Activated naive CD4-positive, alpha-beta T cell treated with Interleukin-2 at 50 U/mL for 16 hours (primary cell): ENCODE measurements at regions not wholly inside any gene's neighbourhood (a gene's known extent, or its start where the extent isn't known, plus 50 kb on each side); places are given as distances from the start of the nearest gene placed in this dataset.

ENCODE experiments used
- DNase-seq: peaks from one replicate; pipeline ENCODE4 v3.0.0-alpha.2; 2020

- DNase-seq: no peak
Observed at GRCh38 chr2:751474-751873, 74.3 kb upstream of the TMEM18 start.

GRCh38 chr2:750628-751027, 73.4 kb upstream of the TMEM18 start:
- DNase-seq: no peak

- DNase-seq: no peak
Observed at GRCh38 chr2:747762-748351, 70.7 kb upstream of the TMEM18 start.

- DNase-seq: no peak
Observed at GRCh38 chr2:746697-747096, 69.5 kb upstream of the TMEM18 start.

GRCh38 chr2:744088-744487, 66.9 kb upstream of the TMEM18 start:
- DNase-seq: no peak

- no peak for DNase-seq
Observed at GRCh38 chr2:742221-742620, 65.0 kb upstream of the TMEM18 start.

GRCh38 chr2:741195-741496, 63.9 kb upstream of the TMEM18 start:
- no peak for DNase-seq

GRCh38 chr2:740322-741194, 63.4 kb upstream of the TMEM18 start:
- DNase-seq: peak; percentile 49

GRCh38 chr2:739864-740321, 62.7 kb upstream of the TMEM18 start:
- peak; percentile 14 for DNase-seq

- no peak for DNase-seq
Observed at GRCh38 chr2:736939-737338, 59.7 kb upstream of the TMEM18 start.

GRCh38 chr2:735670-736218, 58.5 kb upstream of the TMEM18 start:
- DNase-seq: no peak

GRCh38 chr2:734496-734895, 57.3 kb upstream of the TMEM18 start:
- no peak for DNase-seq

- DNase-seq: no peak
Observed at GRCh38 chr2:733495-733894, 56.3 kb upstream of the TMEM18 start.

- DNase-seq: no peak
Observed at GRCh38 chr2:733001-733400, 55.8 kb upstream of the TMEM18 start.

- no peak for DNase-seq
Observed at GRCh38 chr2:731711-732110, 54.5 kb upstream of the TMEM18 start.

GRCh38 chr2:729376-729861, 52.2 kb upstream of the TMEM18 start:
- no peak for DNase-seq

GRCh38 chr2:728165-728564, 51.0 kb upstream of the TMEM18 start:
- DNase-seq: no peak

GRCh38 chr2:727071-727470, 49.9 kb upstream of the TMEM18 start:
- DNase-seq: no peak
